ENCODE measurements at regions not wholly inside any gene's neighbourhood (a gene's known extent, or its start where the extent isn't known, plus 50 kb on each side); places are given as distances from the start of the nearest gene placed in this dataset.
A peak's percentile ranks its signal among the peaks of the same experiment; 100 is the strongest.

DNA sequence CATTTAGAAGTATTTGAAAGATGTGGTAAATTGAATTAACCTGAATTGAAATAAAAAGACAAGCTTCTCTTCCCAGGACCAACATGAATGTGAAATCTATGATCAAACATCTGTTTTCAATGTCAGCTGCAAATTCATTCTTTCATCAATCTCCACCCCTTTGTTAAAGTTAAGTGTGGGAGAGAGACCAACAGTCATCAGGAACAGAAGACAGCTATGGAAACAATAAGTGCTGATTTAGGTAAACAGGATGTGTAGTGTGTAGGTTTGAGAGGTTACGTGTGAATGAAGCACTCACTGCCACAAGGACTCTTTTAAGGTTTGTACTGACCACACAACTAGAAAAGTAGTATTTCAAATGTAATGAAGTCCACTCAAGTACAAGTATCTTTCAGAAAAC, 1659.8 kb upstream of the CELF4 start:
- DNase-seq (ENCODE audit: low read depth, low spot score), result peak; percentile 8
- dilution Hi-C loops (cut with MboI; ENCODE audit: extremely low pct_ligation_motif_present, low sequenced_read_pairs), result no loop called here
- no TSS peak for BruUV-seq (replicated peaks)
- Histone ChIP-seq H4K20me1 (replicated peaks; ENCODE audit: control insufficient read depth, extremely low read depth, insufficient read depth, low read length) (no peaks in the 10 kb centered on the region), H3K4me3 (replicated peaks in 1 of 3; ENCODE audit: insufficient read depth in 1 of 3, low read depth in 1 of 3, low read length in 3 of 3) (no peak overlapping the region), H3K27ac (ENCODE audit: insufficient read depth, low read depth, low read length) (no peak overlapping the region), H3K4me1 (ENCODE audit: control insufficient read depth, extremely low read depth, insufficient read depth, low read length) (no peaks in the 10 kb centered on the region), H3K9me1 (replicated peaks; ENCODE audit: control insufficient read depth, extremely low read depth, insufficient read depth, low read length) (no peaks in the 10 kb centered on the region), H3K36me3 (ENCODE audit: control insufficient read depth in 2 of 2, extremely low read depth in 1 of 2, insufficient read depth in 2 of 2, low read length in 2 of 2) (no peaks in the 10 kb centered on the region), H3K9ac (replicated peaks; ENCODE audit: extremely low read depth, insufficient read depth, low read length) (no peak overlapping the region), H2AFZ (ENCODE audit: low read depth, low read length) (no peak overlapping the region), H3K27me3 (ENCODE audit: control insufficient read depth in 2 of 2, insufficient read depth in 2 of 2, low read length in 2 of 2) (no peaks in the 10 kb centered on the region), H3K4me2 (ENCODE audit: insufficient read depth, low read length) (no peak overlapping the region), H3K79me2 (ENCODE audit: control insufficient read depth, insufficient read depth, low read length) (no peaks in the 10 kb centered on the region), H3K9me3 (replicated peaks; ENCODE audit: control insufficient read depth, insufficient read depth, low read length) (no peaks in the 10 kb centered on the region)
- CTCF ChIA-PET, result no interaction called here
- no peak for FAIRE-seq
- intact Hi-C loops (cut with micrococcal nuclease), result no loop called here
- TF ChIP-seq FOS (IDR thresholded peaks at IDR 0.05; ENCODE audit: borderline replicate concordance, insufficient read depth, low read length) (no peak), POLR2A (IDR thresholded peaks at IDR 0.05; ENCODE audit: low read depth, low read length) (no peak), MYC (IDR thresholded peaks at IDR 0.05; ENCODE audit: low read depth, low read length) (no peak), EZH2 (IDR thresholded peaks at IDR 0.05; ENCODE audit: borderline replicate concordance, low read depth, low read length, severe bottlenecking) (no peak), POLR2AphosphoS5 (IDR thresholded peaks at IDR 0.05; ENCODE audit: insufficient read depth, low read depth, low read length) (no peak)
- TF ChIP-seq, protein P1, sequence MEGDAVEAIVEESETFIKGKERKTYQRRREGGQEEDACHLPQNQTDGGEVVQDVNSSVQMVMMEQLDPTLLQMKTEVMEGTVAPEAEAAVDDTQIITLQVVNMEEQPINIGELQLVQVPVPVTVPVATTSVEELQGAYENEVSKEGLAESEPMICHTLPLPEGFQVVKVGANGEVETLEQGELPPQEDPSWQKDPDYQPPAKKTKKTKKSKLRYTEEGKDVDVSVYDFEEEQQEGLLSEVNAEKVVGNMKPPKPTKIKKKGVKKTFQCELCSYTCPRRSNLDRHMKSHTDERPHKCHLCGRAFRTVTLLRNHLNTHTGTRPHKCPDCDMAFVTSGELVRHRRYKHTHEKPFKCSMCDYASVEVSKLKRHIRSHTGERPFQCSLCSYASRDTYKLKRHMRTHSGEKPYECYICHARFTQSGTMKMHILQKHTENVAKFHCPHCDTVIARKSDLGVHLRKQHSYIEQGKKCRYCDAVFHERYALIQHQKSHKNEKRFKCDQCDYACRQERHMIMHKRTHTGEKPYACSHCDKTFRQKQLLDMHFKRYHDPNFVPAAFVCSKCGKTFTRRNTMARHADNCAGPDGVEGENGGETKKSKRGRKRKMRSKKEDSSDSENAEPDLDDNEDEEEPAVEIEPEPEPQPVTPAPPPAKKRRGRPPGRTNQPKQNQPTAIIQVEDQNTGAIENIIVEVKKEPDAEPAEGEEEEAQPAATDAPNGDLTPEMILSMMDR (IDR thresholded peaks at IDR 0.05; ENCODE audit: extremely low read depth in 1 of 2, insufficient read depth in 1 of 2, low read depth in 1 of 2, low read length in 2 of 2), result no peak
- TF ChIP-seq, protein P2, sequence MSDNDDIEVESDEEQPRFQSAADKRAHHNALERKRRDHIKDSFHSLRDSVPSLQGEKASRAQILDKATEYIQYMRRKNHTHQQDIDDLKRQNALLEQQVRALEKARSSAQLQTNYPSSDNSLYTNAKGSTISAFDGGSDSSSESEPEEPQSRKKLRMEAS (IDR thresholded peaks at IDR 0.05; ENCODE audit: insufficient read depth, insufficient read length), result no peak
- POLR2A ChIA-PET, result no interaction called here

DNA sequence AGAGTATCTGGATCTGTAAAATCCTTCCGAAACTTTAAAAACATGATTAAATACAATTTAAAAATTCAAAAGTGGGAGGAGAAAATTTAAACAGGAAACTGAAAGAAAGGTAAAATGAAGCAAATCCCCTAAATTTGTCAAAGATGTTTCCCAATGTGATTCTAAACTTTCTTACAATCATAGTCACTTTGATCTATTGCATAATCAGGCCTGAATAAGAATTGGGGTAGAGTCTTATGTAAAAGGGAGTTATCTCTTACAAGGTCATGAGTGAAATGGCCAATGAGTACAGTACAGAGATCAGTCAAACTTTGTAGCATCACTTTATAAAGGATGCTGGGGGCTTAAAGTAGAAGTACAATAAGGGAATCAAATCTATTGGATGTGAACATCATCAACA, 1657.7 kb upstream of the CELF4 start:
- Histone ChIP-seq H3K79me2 (ENCODE audit: control insufficient read depth, insufficient read depth, low read length) (no peaks in the 10 kb centered on the region), H4K20me1 (replicated peaks; ENCODE audit: control insufficient read depth, extremely low read depth, insufficient read depth, low read length) (no peaks in the 10 kb centered on the region), H2AFZ (ENCODE audit: low read depth, low read length) (no peak overlapping the region), H3K9me3 (replicated peaks; ENCODE audit: control insufficient read depth, insufficient read depth, low read length) (no peaks in the 10 kb centered on the region), H3K27ac (ENCODE audit: insufficient read depth, low read depth, low read length) (no peak overlapping the region), H3K4me2 (ENCODE audit: insufficient read depth, low read length) (no peak overlapping the region), H3K36me3 (ENCODE audit: control insufficient read depth in 2 of 2, extremely low read depth in 1 of 2, insufficient read depth in 2 of 2, low read length in 2 of 2) (no peaks in the 10 kb centered on the region), H3K4me1 (ENCODE audit: control insufficient read depth, extremely low read depth, insufficient read depth, low read length) (no peaks in the 10 kb centered on the region), H3K4me3 (replicated peaks in 1 of 3; ENCODE audit: insufficient read depth in 1 of 3, low read depth in 1 of 3, low read length in 3 of 3) (no peak overlapping the region), H3K9me1 (replicated peaks; ENCODE audit: control insufficient read depth, extremely low read depth, insufficient read depth, low read length) (no peaks in the 10 kb centered on the region), H3K27me3 (ENCODE audit: control insufficient read depth in 2 of 2, insufficient read depth in 2 of 2, low read length in 2 of 2) (no peaks in the 10 kb centered on the region), H3K9ac (replicated peaks; ENCODE audit: extremely low read depth, insufficient read depth, low read length) (no peak overlapping the region)
- intact Hi-C loops (cut with micrococcal nuclease) (no loop called here), dilution Hi-C loops (cut with MboI; ENCODE audit: extremely low pct_ligation_motif_present, low sequenced_read_pairs) (no loop called here)
- BruUV-seq (replicated peaks), result no TSS peak
- TF ChIP-seq POLR2A (IDR thresholded peaks at IDR 0.05; ENCODE audit: low read depth, low read length) (no peak), EZH2 (IDR thresholded peaks at IDR 0.05; ENCODE audit: borderline replicate concordance, low read depth, low read length, severe bottlenecking) (no peak), GATA2 (IDR thresholded peaks at IDR 0.05; ENCODE audit: insufficient read depth, insufficient read length, low read depth, low read length) (no peak), FOS (IDR thresholded peaks at IDR 0.05; ENCODE audit: borderline replicate concordance, insufficient read depth, low read length) (no peak), POLR2AphosphoS5 (IDR thresholded peaks at IDR 0.05; ENCODE audit: insufficient read depth, low read depth, low read length) (no peak), MYC (IDR thresholded peaks at IDR 0.05; ENCODE audit: low read depth, low read length) (no peak), JUN (IDR thresholded peaks at IDR 0.05; ENCODE audit: borderline replicate concordance, insufficient read depth, insufficient read length, low read depth) (no peak)
- TF ChIP-seq, protein P1 (IDR thresholded peaks at IDR 0.05; ENCODE audit: extremely low read depth in 1 of 2, insufficient read depth in 1 of 2, low read depth in 1 of 2, low read length in 2 of 2), result no peak
- TF ChIP-seq, protein P2 (IDR thresholded peaks at IDR 0.05; ENCODE audit: insufficient read depth, insufficient read length), result no peak
- POLR2A ChIA-PET, result no interaction called here
- FAIRE-seq, result no peak
- no peak for DNase-seq (ENCODE audit: low read depth, low spot score)
- CTCF ChIA-PET, result no interaction called here

Data from endothelial cell of umbilical vein (primary cell).